NCI-H510A (cell line): ENCODE measurements at regions not wholly inside any gene's neighbourhood (a gene's known extent, or its start where the extent isn't known, plus 50 kb on each side); places are given as distances from the start of the nearest gene placed in this dataset.
"Not testable (repeated sequence)": the region's sequence is repeated elsewhere in the genome, so short reads cannot be mapped to it uniquely, and the experiment has no call there.

Experiments
- DNase-seq: peaks from one replicate; lab custom pipeline; 2025; lab: John Stamatoyannopoulos, UW

DNA sequence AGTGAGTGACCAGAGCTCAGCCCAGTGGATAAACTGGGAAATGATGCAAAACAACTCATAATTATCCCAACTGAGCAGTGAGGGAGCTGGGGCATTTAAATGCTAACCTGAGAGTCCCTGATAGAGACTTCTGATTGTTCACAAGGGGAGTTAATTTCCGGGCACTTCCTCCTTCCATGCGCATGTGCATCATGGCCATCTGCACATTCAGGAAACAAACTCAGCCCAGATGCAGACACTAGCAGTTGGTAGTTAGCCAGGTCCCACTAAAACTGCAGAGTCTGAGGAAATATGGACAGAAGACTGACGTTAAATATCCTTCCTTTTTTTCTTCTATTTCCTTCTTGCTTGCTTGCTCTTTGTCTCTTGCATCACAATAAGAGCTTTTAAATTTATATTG, 852.1 kb upstream of the LRRC4C start:
- no peak for DNase-seq

DNA sequence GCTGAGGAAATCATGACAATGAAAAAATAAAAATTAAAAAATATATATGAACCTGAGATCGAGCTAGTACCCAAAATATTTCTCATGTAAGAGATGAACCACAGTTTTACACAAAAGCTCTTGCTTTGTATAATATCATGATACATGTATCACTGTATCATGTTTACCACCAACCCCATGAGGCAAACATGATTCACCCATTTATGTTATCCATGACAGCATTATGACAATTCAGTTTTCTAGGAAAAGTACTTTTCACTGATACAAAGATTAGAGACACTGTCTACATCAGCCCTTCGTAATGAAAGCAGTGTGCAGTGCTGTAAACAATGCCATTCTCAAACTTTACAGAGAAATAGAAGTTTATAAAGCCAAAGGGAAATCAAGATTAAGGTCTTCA, 852.5 kb upstream of the LRRC4C start:
- no peak for DNase-seq

DNA sequence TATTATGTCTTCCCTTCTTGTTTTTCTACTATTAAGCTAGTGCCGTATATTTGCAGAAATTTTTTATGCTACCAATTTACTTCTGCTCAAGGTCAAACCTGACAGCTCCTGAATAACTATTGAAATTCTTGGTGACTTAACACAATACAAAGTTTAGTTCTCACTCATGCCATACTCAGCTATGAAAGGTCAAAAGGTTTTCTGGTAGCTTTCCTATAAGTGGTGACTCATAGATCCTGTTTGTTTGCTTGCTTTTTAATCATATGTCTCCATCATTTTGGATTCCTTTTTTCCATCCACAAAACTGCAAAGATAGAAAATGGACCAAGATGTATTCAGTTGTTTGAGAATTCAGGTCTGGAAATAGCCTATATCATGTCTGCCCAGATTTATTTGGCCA, 855.8 kb upstream of the LRRC4C start:
- DNase-seq: no peak

DNA sequence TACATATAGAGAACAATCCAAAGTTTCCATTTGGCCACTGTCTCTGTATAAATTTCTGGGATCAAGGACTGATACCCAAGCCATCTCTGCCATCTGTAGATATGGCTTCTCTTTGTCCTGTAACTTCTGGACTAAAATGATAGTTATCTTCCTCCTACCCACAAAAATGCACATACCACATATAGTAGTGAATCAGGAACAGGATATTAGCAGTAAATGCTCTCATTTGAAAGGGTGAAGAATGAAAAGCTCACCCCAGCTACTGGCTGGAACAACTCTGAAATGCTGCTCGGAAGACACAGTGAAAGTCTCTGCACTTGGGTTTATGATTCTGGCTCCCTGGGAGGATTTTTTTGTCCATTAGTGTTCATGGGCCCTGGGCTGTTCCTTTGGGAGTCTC, 856.4 kb upstream of the LRRC4C start:
- no peak for DNase-seq

DNA sequence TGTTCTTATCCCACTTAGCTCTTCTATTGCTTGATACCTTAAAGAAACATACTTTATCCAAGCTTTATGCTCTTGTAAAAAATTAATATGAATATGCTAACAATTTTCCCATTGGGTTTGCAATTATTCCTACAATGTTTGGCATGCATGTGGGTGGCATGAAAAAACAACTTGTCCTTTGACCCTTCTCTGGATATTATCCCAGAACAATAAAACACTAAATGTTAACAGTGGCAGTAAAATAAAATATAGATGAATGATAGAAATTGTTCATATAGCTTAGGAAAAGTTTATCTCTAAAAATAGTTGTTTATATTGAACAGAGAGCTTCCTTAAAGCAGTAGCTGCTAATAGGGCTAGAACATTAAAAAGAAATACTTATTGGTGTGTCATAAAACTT, 860.5 kb upstream of the LRRC4C start:
- no peak for DNase-seq

DNA sequence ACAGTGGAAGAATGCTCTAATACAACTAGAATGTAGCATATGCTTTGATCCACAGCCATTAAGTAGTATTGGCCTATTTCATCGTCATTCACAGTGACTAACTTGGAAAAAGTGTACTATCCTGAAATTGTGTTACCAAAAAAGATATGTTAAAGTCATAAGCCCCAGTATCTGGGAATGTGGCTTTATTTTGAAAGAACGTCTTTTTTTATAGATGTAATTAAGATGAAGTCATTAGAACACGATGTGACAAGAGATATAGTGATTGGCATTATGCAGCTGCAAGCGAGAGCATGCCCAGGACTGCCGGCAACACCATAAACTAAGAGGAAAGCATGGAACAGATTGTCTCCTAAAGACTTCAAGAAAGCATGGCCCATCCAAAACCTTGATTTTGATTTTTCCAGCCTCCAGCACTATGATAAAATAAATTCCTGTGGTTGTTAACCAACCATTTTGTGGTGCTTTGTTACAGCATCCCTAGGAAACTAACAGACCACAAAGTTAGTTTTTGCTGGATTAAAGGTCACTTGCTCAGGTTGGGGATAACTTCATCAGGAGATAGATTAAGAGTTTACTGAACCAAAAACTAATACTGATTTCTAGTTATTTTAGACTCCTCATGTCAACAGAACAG, 870.6 kb upstream of the LRRC4C start:
- no peak for DNase-seq

DNA sequence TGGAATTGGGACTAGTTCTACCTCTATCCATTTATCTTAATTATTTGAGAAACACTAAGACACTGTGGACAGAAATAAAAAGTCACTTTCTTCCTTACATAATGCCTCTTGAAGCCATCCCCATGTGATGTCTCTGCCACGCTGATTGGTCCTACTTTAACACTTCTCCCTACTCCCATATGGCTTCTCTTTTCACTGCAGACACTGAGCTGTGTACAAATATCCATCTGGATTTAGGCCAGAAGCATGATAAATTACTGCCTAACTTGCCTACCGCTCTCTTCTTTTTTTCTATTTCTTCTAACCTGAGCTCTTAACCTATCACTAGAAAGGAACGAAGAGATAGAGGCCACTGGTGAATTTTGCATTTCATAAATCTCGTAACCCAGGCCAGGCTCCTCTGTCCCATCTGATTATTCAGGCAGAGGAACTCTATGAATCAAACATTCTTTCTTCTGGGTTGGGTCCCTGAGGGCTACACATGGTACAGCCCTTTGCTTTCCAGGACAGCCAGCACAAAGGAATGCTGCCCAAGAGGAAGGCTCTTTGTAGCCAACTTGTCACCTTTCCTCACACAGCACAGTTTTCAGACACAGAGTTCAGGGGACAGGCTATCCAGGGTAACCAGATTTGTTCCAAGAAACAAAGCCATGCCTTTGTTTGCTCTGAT, 878.5 kb upstream of the LRRC4C start:
- no peak for DNase-seq

DNA sequence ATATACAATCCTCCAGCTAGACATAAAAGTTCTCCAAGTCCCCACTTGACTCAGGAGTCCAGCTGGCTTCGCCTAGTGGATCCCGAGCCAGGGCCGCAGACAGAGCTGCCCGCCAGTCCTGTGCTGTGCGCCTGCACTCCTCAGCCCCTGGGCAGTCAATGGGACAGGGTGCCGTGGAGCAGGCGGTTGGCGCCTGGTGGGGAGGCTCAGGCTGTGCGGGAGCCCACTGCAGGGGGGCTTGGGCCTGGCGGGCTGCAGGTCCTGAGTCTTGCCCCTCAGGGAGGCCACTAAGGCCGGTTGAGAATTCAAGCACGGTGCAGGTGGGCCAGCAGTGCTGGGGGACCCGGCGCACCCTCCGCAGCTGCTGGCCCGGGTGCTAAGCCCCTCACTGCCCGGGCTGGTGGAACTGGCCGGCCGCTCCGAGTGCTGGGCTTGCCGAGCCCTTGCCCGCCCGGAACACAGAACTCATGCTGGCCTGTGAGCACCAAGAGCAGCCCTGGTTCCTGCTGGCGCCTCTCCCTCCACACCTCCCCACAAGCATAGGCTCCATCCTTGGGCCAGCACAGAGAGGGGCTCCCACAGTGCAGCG, 884.8 kb upstream of the LRRC4C start:
- DNase-seq: no peak

DNA sequence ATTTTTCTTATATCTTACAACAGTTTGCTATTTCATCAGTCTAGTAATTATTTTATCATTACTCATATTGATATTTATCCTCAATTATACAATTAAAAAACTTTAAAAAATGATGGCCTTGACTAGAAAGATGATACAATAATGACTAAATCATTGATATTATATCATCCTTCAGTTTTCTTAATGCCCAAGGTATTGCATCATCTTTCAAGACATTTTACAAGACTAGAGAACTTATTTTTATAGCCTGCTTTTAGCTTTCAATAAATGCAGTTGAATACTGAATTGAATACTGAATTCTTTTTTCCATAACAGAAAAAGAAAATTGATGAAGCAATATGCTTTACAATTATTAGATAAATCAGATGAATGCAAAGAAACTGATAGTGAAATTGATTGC, 886.5 kb upstream of the LRRC4C start:
- DNase-seq: no peak

DNA sequence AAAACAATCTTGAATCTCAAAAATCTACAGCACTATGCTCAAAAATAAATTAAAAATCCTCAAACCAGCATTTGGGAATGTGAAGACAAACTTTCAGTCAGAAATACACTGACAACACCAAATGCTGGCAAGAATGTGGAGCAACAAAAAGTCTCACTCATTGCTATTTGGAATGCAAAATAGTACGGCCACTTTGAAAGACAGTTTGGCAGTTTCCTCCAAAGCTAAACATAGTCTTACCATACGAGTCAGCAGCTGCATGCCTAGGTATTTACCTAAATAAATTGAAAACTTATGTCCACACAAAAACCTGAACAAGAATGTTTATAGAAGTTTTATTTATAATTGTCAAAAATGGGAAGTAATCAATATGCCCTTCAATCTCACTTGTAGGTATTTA, 904.2 kb upstream of the LRRC4C start:
- DNase-seq: no peak

DNA sequence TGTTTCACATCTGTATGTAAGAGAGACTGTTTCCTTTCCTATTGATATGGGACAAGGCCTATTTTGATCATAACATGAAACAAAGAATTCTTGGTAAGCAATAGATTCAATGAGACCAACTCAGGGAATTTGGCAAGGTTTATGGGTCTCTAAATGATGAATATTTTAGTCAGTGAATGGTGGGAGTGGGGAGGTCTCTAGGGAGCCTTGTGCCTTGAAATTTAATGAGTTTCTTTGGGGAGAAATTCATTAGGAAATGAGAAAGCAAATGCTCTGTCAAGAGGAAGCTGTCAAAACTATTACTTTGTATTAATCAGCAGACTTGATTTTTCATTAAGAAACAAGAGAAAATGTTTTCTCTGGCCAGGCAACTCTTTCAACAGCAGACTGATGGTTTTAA, 921.7 kb upstream of the API5 start:
- DNase-seq: no peak

DNA sequence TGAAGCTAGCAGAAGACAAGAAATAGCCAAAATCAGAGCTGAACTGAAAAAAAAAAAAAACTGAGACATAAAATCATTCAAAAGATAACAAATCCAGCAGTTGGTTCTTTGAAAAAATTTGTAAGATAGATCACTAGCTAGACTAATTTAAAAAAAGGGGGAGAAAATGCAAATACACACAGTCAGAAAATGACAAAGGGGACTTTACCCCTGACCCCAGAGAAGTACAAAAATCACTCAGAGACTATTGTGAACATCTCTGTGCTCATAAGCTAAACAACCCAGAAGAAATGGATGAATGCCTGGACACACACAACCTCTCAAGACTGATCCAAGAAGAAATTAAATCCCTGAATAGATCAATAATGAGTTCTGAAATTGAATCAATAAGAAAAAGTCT, 914.3 kb upstream of the API5 start:
- no peak for DNase-seq

DNA sequence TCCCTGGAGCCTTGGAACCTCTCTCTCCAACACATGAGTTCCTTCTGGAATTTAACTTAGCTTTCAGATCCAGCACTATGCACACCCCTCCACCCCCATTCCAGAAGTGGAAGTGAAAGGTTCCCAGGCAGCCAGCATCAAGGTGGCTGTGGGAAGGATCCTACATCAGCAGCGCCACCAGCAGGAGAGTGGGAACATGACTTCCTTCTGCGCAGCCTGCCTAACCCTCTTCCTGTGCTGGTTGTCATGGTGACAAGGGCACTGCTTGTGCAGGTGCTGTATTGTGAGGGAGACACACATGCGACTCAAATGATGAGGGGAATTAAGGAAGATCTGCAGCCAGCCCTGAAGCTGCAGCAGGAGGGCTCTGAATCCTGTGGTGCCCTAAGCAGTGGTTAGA, 904.5 kb upstream of the API5 start:
- DNase-seq: peak; percentile 68

DNA sequence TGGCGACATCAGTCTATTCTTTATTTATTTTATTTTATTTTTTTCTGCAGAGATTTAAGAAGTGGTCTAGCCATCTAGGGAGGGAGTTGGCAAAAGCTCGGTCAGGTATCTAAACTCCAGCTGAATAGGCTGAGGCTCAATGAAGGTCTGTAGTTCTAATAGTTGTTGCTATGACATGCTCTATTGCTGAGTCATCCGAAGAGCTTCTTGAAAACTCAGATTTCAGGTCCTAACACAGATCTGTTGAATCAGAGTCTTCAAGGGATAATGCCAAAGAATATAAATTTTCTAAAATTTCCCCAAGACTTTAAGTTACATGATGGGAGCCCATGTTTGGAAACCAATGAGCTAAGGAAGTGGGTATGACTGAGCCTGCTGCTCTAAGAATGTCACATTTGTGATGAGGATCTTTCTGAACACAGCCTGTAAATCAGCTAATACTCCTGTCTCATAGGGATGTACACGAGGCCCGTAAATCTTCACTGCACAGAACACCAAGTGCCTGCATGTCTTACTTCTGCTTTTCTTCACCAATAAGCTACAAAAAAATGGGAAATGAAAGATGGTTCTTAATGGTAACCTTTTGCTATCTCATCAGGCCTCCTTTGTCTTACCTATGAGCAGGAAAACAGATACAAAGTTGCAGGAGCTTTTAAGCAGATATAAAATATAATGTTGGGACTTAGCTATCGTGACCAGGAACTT, 901.4 kb upstream of the API5 start:
- no peak for DNase-seq

DNA sequence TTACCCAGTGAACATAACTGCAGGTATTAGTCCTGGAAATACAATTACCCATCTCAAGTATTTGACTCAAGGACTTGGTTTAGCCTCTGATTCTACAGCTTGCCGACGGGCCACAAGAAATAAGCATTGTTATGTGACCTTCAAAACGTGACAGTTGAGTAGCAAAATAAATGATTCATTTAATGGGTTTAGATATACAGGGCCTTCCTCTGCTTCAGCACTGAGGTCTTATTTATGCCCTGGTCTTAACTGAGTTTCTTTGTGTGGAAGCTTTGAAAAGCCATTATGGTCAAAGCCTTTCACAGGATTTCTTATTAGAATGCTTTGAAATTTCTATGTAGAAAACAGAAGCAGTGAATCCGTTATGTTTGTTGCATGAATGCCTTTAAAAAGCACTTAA, 899.2 kb upstream of the API5 start:
- DNase-seq: no peak

DNA sequence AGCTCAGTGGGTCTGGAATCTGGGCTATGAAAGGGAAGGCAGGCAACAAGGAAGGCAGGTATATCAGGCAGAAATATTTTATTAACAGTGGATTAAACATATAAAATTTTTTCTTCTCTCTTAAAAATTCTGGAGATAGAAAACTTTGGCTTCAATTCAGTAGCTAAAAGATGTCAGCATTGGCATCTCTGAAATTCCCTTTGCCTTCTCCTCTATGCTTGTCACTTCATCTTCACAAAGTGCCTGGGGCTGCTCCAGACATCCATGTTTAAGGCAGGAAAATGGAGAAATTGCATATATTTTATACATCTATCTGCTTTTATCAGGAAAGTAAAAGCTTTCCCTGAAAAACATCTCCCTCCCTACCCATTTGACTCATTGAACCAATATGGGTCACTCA, 894.1 kb upstream of the API5 start:
- DNase-seq: no peak

DNA sequence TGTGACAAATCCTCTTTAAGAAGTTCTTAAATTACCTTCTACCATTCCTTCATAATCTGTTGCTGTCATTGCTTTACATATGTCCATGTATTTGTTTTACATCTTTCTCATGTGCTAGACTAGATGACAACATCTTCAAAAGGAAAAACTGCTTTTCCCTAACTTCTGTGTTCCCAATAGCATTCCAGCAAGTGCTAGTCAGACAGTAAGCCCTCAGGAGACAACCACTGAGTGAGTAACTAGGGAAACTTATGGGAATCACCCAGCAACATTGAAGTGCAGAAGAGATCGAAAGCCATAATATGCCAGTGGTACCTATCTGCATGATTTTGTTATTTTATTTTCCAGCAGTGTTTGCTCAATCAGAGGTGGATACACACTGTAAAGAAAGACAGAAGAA, 889.7 kb upstream of the API5 start:
- no peak for DNase-seq

DNA sequence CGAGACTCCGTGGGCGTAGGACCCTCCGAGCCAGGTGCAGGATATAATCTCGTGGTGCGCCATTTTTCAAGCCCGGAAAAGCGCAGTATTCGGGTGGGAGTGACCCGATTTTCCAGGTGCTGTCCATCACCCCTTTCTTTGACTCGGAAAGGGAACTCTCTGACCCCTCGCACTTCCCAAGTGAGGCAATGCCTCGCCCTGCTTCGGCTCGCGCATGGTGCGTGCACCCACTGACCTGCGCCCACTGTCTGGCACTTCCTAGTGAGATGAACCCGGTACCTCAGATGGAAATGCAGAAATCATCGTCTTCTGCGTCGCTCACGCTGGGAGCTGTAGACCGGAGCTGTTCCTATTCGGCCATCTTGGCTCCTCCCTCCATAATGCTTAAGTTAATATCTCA, 876.9 kb upstream of the API5 start:
- not testable (repeated sequence) for DNase-seq

DNA sequence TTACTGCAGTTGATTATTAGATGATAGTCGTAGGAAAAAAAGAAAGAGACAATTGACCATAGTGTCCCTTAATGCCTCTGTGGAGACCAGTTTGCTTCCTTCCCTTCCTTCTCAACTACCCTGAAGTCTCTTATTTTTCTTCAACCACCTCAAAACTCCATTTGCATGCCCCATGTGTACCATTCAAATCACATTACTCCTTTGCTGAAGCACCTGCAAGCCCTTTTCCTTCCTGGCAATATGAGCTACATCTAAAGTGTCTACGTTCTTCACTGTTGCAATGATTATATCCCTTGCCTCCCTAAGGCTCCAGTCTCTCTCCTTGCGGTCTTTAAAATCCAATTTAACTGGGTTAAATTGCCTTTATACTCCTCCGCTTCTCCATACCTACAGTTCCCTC, 867.4 kb upstream of the API5 start:
- DNase-seq: no peak

DNA sequence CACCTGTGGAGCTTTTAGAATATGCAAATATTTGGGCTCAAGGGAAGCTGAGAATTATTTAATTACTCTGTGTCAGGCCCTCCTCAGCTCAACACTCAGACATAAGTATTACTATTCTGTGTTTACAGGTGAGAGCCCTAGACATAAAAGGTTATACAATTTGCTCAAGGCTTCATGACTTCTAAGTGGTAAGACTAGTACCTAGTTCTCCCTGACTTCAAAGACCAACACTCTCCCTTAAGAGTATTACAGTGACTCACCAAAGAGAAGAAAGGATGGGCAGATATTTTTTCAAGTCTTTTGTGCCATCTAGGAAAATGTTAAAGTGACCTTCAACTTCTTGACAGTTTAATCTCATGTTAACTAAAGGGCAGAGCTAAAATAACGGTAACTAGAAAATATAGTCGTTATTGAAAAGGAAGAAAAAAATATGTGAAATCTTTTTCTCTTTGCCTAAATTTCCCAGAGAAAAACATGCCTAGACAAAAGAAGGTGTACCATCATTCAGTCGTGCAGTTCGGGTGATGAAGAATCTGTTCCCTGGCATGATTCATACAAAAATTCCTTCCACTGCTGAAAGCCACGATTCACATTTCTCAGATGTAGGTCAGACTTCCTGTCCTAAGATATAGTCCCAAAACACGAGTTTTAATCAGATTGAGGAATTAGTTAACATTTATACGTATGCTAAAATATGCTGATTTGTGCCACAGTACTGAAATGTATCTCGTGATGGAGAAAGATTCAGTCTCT, 849.1 kb upstream of the API5 start:
- no peak for DNase-seq

DNA sequence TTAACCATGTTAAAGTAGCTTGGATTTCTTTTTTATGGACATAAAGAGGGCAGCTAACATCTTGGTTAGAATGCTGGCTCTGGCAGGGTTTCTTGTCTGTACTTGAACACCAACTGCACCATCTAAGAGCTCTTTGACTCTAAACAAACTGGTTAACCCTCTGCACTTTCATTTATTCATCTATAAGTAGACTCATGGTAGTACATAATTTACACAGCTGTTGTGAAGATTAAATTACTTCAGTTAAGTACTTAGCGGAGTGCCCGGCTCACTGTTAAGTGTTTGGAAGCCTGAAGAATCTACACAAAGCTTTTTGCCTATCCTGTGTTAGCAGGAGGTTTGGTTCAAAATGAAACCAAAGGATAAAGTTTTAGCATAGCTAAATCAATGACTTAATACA, 846.2 kb upstream of the API5 start:
- peak; percentile 68 for DNase-seq

DNA sequence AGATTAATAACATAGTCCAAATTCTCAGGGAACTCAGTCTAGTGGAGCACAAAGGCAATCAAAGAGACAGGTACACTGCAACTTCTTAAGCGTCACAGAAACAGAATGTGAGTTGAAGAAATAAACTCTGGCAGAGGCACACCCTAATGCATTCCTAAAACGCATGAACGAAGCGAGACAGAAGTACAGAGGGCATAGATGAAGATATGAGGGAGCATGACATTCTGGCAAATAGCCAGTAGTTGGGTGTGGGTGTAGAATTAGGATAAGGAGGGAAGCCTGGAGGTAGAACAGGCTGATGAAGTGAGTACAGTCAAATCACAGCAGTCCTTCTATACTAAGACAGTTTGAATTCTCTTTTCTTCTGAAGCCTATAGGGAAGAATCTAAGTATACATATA, 838.7 kb upstream of the API5 start:
- DNase-seq: no peak

DNA sequence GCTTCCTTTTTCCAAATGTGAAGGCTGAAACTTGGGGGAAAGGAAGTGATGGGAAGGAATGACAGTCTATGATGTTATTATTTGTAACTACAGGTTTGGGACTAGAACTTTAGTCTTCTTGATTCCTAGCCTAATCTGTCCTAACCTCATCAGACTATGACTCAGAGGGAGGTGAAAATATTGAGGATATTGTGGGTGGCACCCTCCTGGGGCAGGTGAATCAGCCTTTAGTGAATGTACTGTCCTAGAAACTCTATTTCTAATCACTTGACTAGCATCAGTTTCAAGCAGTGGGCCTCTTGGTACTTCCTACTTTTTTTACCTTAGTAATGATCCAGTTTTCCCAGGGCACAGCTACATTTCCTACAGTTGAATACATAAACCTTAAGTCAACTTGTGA, 829.0 kb upstream of the API5 start:
- no peak for DNase-seq
